Keratinocyte (primary cell): ENCODE measurements at regions not wholly inside any gene's neighbourhood (a gene's known extent, or its start where the extent isn't known, plus 50 kb on each side); places are given as distances from the start of the nearest gene placed in this dataset.

Experiments
- CTCF ChIP-seq, 3 experiments: IDR thresholded peaks in 1 of 3; conservative IDR thresholded peaks in 1 of 3; optimal IDR thresholded peaks in 1 of 3; 2 replicates in 2 of 3; 3 replicates in 1 of 3; pipeline versions ENCODE3 to v1.5.1; 2011; ENCODE audit warnings: low read length in 3 of 3, mild to moderate bottlenecking in 3 of 3, moderate library complexity in 2 of 3, control low read depth in 1 of 3, inconsistent platforms in 1 of 3; ENCODE audit not compliant: insufficient read depth in 2 of 3; ENCODE audit errors: extremely low read depth in 1 of 3
- EZH2 ChIP-seq: IDR thresholded peaks from one replicate; pipeline ENCODE4 v1.6.1; 2012; ENCODE audit warnings: inconsistent platforms, mild to moderate bottlenecking, low read length, moderate library complexity

GRCh38 chr5:100646011-100646410 is 110.8 kb downstream of the FAM174A start:
- TF ChIP-seq CTCF (optimal IDR thresholded peaks at IDR 0.05 in 1 of 3, IDR thresholded peaks at IDR 0.05 in 1 of 3, conservative IDR thresholded peaks at IDR 0.05 in 1 of 3; ENCODE audit: extremely low read depth in 1 of 3, insufficient read depth in 2 of 3, low read length in 3 of 3) (no peak), EZH2 (no peak)
